Activated gamma-delta T cell treated with Interleukin-2 at 50 U/mL for 16 hours (primary cell): ENCODE measurements at regions not wholly inside any gene's neighbourhood (a gene's known extent, or its start where the extent isn't known, plus 50 kb on each side); places are given as distances from the start of the nearest gene placed in this dataset.

Experiments
- DNase-seq: peaks from one replicate; pipeline ENCODE4 v3.0.0-alpha.2; 2020

GRCh38 chr2:16021611-16022363 lies 81.4 kb downstream of the MYCN start:
- no peak for DNase-seq

- DNase-seq: no peak
Measured at GRCh38 chr2:16020389-16021008, 80.1 kb downstream of the MYCN start.

GRCh38 chr2:16019617-16020351 lies 79.4 kb downstream of the MYCN start:
- no peak for DNase-seq

- no peak for DNase-seq
Measured at GRCh38 chr2:16019060-16019480, 78.7 kb downstream of the MYCN start.

GRCh38 chr2:16018277-16019059 lies 78.1 kb downstream of the MYCN start:
- no peak for DNase-seq

GRCh38 chr2:16016282-16016681 lies 75.9 kb downstream of the MYCN start:
- DNase-seq: no peak

- DNase-seq: no peak
Measured at GRCh38 chr2:16015903-16016265, 75.5 kb downstream of the MYCN start.

- DNase-seq: no peak
Measured at GRCh38 chr2:16015210-16015902, 75.0 kb downstream of the MYCN start.

GRCh38 chr2:16014802-16015201 lies 74.5 kb downstream of the MYCN start:
- DNase-seq: no peak

- no peak for DNase-seq
Measured at GRCh38 chr2:16014041-16014787, 73.9 kb downstream of the MYCN start.

GRCh38 chr2:16013359-16013911 lies 73.1 kb downstream of the MYCN start:
- no peak for DNase-seq

GRCh38 chr2:16012626-16013358 lies 72.4 kb downstream of the MYCN start:
- DNase-seq: no peak

GRCh38 chr2:16012029-16012596 lies 71.8 kb downstream of the MYCN start:
- no peak for DNase-seq

GRCh38 chr2:16011621-16011960 lies 71.2 kb downstream of the MYCN start:
- DNase-seq: no peak

GRCh38 chr2:16010951-16011620 lies 70.7 kb downstream of the MYCN start:
- no peak for DNase-seq

GRCh38 chr2:16010011-16010410 lies 69.7 kb downstream of the MYCN start:
- no peak for DNase-seq

- no peak for DNase-seq
Measured at GRCh38 chr2:16009560-16009959, 69.2 kb downstream of the MYCN start.

- DNase-seq: no peak
Measured at GRCh38 chr2:16008856-16009255, 68.5 kb downstream of the MYCN start.

- DNase-seq: no peak
Measured at GRCh38 chr2:16008331-16008850, 68.0 kb downstream of the MYCN start.
